Activated CD8-positive, alpha-beta T cell treated with anti-CD3 and anti-CD28 coated beads for 36 hours (primary cell): ENCODE measurements at regions not wholly inside any gene's neighbourhood (a gene's known extent, or its start where the extent isn't known, plus 50 kb on each side); places are given as distances from the start of the nearest gene placed in this dataset.
"Not testable (repeated sequence)": the region's sequence is repeated elsewhere in the genome, so short reads cannot be mapped to it uniquely, and the experiment has no call there.

Experiments used
- ATAC-seq: fragments of 200-7000 bp; cut with Tn5 transposase; one replicate; pipeline ENCODE4 v1.10.0; 2021; ENCODE audit warnings: mild to moderate bottlenecking, moderate library complexity
- CTCF ChIA-PET: fragments of 350-600 bp; sonication (Branson Sonifier 250); formaldehyde crosslinking; loops from one replicate; lab custom pipeline; 2021; ENCODE audit warnings: antibody characterized with exemption; lab: Charles Lee
- POLR2A ChIA-PET: fragments of 350-600 bp; sonication (Branson Sonifier 250); formaldehyde crosslinking; loops from one replicate; lab custom pipeline; 2021; ENCODE audit warnings: antibody characterized with exemption; lab: Charles Lee
- DNase-seq: peaks from one replicate; pipeline ENCODE4 v3.0.0-alpha.2; 2020
- H3K27ac Mint-ChIP-seq: one replicate; pipeline ENCODE4 v1.8.0; 2021; ENCODE audit warnings: mild to moderate bottlenecking, mixed read lengths
- H3K27me3 Mint-ChIP-seq: one replicate; pipeline ENCODE4 v1.8.0; 2021; ENCODE audit warnings: mixed read lengths
- H3K36me3 Mint-ChIP-seq: one replicate; pipeline ENCODE4 v1.8.0; 2021; ENCODE audit warnings: low read depth, mixed read lengths
- H3K4me1 Mint-ChIP-seq: one replicate; pipeline ENCODE4 v1.8.0; 2021; ENCODE audit warnings: low read depth, mixed read lengths
- H3K4me3 Mint-ChIP-seq: one replicate; pipeline ENCODE4 v1.8.0; 2021; ENCODE audit warnings: mild to moderate bottlenecking, moderate library complexity, mixed read lengths
- H3K9me3 Mint-ChIP-seq: one replicate; pipeline ENCODE4 v1.8.0; 2021; ENCODE audit warnings: mixed read lengths
- intact Hi-C: fragments of 100-400 bp; cut with micrococcal nuclease; formaldehyde crosslinking; loops from one replicate; pipeline ENCODE4 v1.10.0; 2022
- TF ChIP-seq, protein P1 (sequence below): fragments of 200-600 bp; IDR thresholded peaks from one replicate; pipeline ENCODE4 v1.8.0; 2022; ENCODE audit warnings: antibody characterized with exemption, mild to moderate bottlenecking

DNA sequence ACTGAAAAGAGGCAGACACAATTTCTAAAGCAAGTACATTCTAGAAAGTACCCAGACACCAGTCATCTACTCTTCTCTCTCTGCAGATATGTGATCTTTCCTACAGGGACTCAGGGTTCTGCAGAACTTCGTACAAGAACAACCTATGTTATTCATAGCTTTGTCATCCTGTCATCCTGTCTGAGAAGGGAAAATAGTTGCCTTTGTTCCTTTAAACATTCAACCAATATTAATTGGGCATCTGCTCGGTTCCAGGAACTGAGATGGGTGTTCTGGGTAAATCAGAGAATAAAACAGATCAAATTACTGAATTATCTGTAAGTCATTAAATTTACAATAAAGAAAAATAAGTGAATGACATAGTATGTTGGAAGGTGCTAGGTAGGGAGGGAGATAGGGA, 504.9 kb downstream of the MATN1 start:
- TF ChIP-seq, protein P1, sequence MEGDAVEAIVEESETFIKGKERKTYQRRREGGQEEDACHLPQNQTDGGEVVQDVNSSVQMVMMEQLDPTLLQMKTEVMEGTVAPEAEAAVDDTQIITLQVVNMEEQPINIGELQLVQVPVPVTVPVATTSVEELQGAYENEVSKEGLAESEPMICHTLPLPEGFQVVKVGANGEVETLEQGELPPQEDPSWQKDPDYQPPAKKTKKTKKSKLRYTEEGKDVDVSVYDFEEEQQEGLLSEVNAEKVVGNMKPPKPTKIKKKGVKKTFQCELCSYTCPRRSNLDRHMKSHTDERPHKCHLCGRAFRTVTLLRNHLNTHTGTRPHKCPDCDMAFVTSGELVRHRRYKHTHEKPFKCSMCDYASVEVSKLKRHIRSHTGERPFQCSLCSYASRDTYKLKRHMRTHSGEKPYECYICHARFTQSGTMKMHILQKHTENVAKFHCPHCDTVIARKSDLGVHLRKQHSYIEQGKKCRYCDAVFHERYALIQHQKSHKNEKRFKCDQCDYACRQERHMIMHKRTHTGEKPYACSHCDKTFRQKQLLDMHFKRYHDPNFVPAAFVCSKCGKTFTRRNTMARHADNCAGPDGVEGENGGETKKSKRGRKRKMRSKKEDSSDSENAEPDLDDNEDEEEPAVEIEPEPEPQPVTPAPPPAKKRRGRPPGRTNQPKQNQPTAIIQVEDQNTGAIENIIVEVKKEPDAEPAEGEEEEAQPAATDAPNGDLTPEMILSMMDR, result no peak
- CTCF ChIA-PET, result no interaction called here
- intact Hi-C loops, result no loop called here
- Mint-ChIP-seq H3K36me3 (no peaks in the 10 kb centered on the region), H3K4me3 (no peak overlapping the region), H3K27me3 (peaks cover 3% of the 10 kb centered on the region), H3K27ac (no peak overlapping the region), H3K4me1 (no peaks in the 10 kb centered on the region), H3K9me3 (no peaks in the 10 kb centered on the region)
- POLR2A ChIA-PET, result no interaction called here
- no peak for ATAC-seq
- DNase-seq, result no peak

- Mint-ChIP-seq H3K4me1 (no peaks in the 10 kb centered on the region), H3K27me3 (peaks cover 6% of the 10 kb centered on the region), H3K4me3 (no peak overlapping the region), H3K36me3 (no peaks in the 10 kb centered on the region), H3K9me3 (no peaks in the 10 kb centered on the region), H3K27ac (no peak overlapping the region)
- ATAC-seq, result no peak
- intact Hi-C loops, result no loop called here
- TF ChIP-seq, protein P1, result no peak
- CTCF ChIA-PET, result no interaction called here
- DNase-seq, result no peak
- POLR2A ChIA-PET, result no interaction called here
These were observed 506.8 kb downstream of the MATN1 start for GRCh38 chr1:30216602-30217001.

DNA sequence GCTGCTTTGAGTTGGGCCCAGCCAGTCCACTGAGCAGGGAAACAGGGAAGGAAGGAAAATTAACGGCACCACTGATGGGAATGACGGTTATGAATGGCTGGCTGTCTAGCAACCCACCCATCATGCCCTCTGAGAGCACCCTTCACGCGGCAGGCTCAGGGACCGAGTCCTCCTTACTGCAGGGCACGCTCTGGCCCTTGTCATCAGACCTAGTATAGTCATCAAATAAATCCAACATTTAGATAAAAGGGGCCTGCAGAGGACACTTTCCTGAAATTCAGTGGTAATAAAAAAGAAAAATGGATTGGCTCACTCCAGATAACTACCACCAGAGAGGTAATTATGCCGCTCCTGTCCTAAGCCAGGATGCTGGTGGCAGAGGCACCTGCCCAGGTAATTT, 509.4 kb downstream of the MATN1 start:
- ChIA-PET CTCF (no interaction called here), POLR2A (no interaction called here)
- no peaks in the 10 kb centered on the region for H3K4me1 Mint-ChIP-seq
- intact Hi-C loops, result no loop called here
- TF ChIP-seq, protein P1, result no peak
- peaks cover 5% of the 10 kb centered on the region for H3K27me3 Mint-ChIP-seq
- no peaks in the 10 kb centered on the region for H3K9me3 Mint-ChIP-seq
- H3K36me3 Mint-ChIP-seq, result no peaks in the 10 kb centered on the region
- no peak overlapping the region for H3K27ac Mint-ChIP-seq
- no peak overlapping the region for H3K4me3 Mint-ChIP-seq
- ATAC-seq (no peak), DNase-seq (no peak)

DNA sequence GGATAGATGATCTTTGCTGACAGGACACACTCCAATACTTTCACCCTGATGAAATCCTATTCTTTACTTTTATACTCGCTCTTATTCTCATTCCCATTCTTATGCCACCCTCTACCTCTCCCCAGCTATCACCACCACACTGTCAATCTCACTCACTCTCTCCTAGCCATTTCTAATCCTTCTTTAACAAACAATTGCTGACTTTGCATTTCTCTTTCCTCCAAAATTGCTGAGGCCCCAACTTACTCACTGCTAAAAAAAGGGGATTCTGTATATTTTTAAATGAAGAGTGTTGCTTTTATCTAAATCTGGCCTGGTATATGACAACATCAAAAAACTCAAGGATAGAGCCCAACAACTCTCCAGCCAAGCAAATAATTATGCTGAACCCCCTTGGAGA, 515.4 kb downstream of the MATN1 start:
- H3K36me3 Mint-ChIP-seq, H3K4me3 Mint-ChIP-seq, H3K9me3 Mint-ChIP-seq, intact Hi-C loops, DNase-seq, ATAC-seq, H3K4me1 Mint-ChIP-seq, H3K27ac Mint-ChIP-seq, H3K27me3 Mint-ChIP-seq, POLR2A ChIA-PET, CTCF ChIA-PET: not testable (repeated sequence)

DNA sequence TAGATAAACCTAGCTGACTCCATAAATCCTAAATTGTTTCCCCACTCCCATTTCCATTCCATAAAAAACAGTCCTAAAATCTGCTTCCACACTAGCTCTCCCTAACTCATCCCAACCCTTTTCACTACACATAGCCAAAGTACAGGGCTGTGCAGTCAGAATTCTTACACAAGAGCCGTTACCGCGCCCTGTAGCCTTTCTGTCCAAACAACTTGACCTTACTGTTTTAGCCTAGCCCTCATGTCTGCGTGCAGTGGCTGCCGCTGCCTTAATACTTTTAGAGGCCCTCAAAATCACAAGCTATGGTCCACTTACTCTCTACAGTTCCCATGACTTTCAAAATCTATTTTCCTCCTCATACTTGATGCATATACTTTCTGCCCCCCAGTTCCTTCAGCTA, 516.8 kb downstream of the MATN1 start:
- CTCF ChIA-PET, H3K27ac Mint-ChIP-seq, DNase-seq, intact Hi-C loops, H3K9me3 Mint-ChIP-seq, ATAC-seq, H3K4me3 Mint-ChIP-seq, H3K36me3 Mint-ChIP-seq, H3K4me1 Mint-ChIP-seq, POLR2A ChIA-PET, H3K27me3 Mint-ChIP-seq: not testable (repeated sequence)

- DNase-seq, H3K27ac Mint-ChIP-seq, ATAC-seq, H3K4me3 Mint-ChIP-seq, intact Hi-C loops, H3K4me1 Mint-ChIP-seq, H3K27me3 Mint-ChIP-seq, POLR2A ChIA-PET, H3K36me3 Mint-ChIP-seq, CTCF ChIA-PET, H3K9me3 Mint-ChIP-seq: not testable (repeated sequence)
These were observed 518.5 kb downstream of the MATN1 start for GRCh38 chr1:30204916-30205315.

DNA sequence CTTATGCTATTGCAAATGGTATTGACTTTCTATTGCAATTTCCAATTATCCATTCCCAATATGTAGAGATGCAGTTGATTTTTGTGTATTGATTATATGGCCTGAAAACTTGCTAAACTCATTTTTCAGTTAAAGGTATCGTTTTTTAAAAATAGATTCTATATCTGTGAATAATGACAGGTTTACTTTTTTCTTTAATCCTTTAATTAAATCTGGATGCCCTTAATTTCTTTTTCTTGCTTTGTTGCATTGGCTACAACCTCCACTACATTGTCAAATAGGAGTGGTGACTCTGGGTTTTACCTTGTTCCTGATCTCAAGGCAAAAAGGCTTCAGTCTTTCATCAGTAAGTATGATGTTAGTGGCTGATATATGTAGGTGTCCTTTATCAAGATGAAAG, 522.4 kb downstream of the MATN1 start:
- TF ChIP-seq, protein P1, result no peak
- H3K4me3 Mint-ChIP-seq, result no peak overlapping the region
- CTCF ChIA-PET, result no interaction called here
- peaks cover 2% of the 10 kb centered on the region for H3K9me3 Mint-ChIP-seq
- H3K4me1 Mint-ChIP-seq, result no peaks in the 10 kb centered on the region
- POLR2A ChIA-PET, result no interaction called here
- ATAC-seq, result no peak
- no peak for DNase-seq
- intact Hi-C loops, result no loop called here
- H3K27ac Mint-ChIP-seq, result no peak overlapping the region
- H3K36me3 Mint-ChIP-seq, result no peaks in the 10 kb centered on the region
- peaks cover 9% of the 10 kb centered on the region for H3K27me3 Mint-ChIP-seq
